Duodenal mucosa (tissue), 2 donors: ENCODE measurements at regions not wholly inside any gene's neighbourhood (a gene's known extent, or its start where the extent isn't known, plus 50 kb on each side); places are given as distances from the start of the nearest gene placed in this dataset.
"Not testable (repeated sequence)": the region's sequence is repeated elsewhere in the genome, so short reads cannot be mapped to it uniquely, and the experiment has no call there.

Source experiments
- H3K27ac ChIP-seq: one replicate; pipeline ENCODE4 v1.7.0; 2013; ENCODE audit warnings: low read depth, low read length
- H3K27me3 ChIP-seq, 2 donors: one replicate each; pipeline ENCODE4 v1.7.0; 2013; ENCODE audit warnings: low read length in 2 of 2, control low read depth in 1 of 2; ENCODE audit not compliant: insufficient read depth in 2 of 2, control insufficient read depth in 1 of 2
- H3K36me3 ChIP-seq, 2 donors: one replicate each; pipeline ENCODE4 v1.7.0; 2013; ENCODE audit warnings: low read length in 2 of 2, control low read depth in 1 of 2; ENCODE audit not compliant: insufficient read depth in 2 of 2, control insufficient read depth in 1 of 2
- H3K4me1 ChIP-seq, 2 donors: one replicate each; pipeline ENCODE4 v1.7.0; 2013; ENCODE audit warnings: low read length in 2 of 2, control low read depth in 1 of 2; ENCODE audit not compliant: insufficient read depth in 2 of 2, control insufficient read depth in 1 of 2
- H3K4me3 ChIP-seq, 2 donors: one replicate each; pipeline ENCODE4 v1.7.0; 2013; ENCODE audit warnings: low read length in 2 of 2, low read depth in 1 of 2
- H3K9ac ChIP-seq, 2 donors: one replicate each; pipeline ENCODE4 v1.7.0; 2013; ENCODE audit warnings: low read length in 2 of 2, low read depth in 1 of 2
- H3K9me3 ChIP-seq, 2 donors: one replicate each; pipeline ENCODE4 v1.7.0; 2013; ENCODE audit warnings: low read length in 2 of 2, control low read depth in 1 of 2; ENCODE audit not compliant: control insufficient read depth in 1 of 2

GRCh38 chr3:139132976-139133375 is 88.3 kb upstream of the PRR23C start:
- no peaks in the 10 kb centered on the region for H3K4me1 ChIP-seq
- no peak overlapping the region for H3K27ac ChIP-seq
- no peak overlapping the region for H3K4me3 ChIP-seq
- no peaks in the 10 kb centered on the region for H3K36me3 ChIP-seq
- no peak overlapping the region for H3K9ac ChIP-seq
- peaks cover 0 to 5% of the 10 kb centered on the region in 2 donors for H3K27me3 ChIP-seq
- no peaks in the 10 kb centered on the region for H3K9me3 ChIP-seq

GRCh38 chr3:139134678-139135372 is 90.1 kb upstream of the PRR23C start:
- Histone ChIP-seq H3K4me3 (no peak overlapping the region), H3K4me1 (no peaks in the 10 kb centered on the region), H3K27ac (no peak overlapping the region), H3K9ac (no peak overlapping the region), H3K9me3 (no peaks in the 10 kb centered on the region), H3K36me3 (no peaks in the 10 kb centered on the region), H3K27me3 (no peaks in the 10 kb centered on the region)

- H3K4me1 ChIP-seq: no peaks in the 10 kb centered on the region
- H3K4me3 ChIP-seq: no peak overlapping the region
- no peaks in the 10 kb centered on the region for H3K27me3 ChIP-seq
- H3K36me3 ChIP-seq: no peaks in the 10 kb centered on the region
- H3K27ac ChIP-seq: no peak overlapping the region
- H3K9ac ChIP-seq: no peak overlapping the region
- H3K9me3 ChIP-seq: no peaks in the 10 kb centered on the region
Measured at GRCh38 chr3:139135657-139136056, 91.0 kb upstream of the PRR23C start.

- Histone ChIP-seq H3K9ac (no peak overlapping the region), H3K4me1 (no peaks in the 10 kb centered on the region), H3K9me3 (no peaks in the 10 kb centered on the region), H3K27ac (no peak overlapping the region), H3K4me3 (no peak overlapping the region), H3K36me3 (no peaks in the 10 kb centered on the region), H3K27me3 (no peaks in the 10 kb centered on the region)
Measured at GRCh38 chr3:139136469-139137202, 91.9 kb upstream of the PRR23C start.

GRCh38 chr3:139140553-139140952 is 95.9 kb upstream of the PRR23C start:
- Histone ChIP-seq H3K9ac (no peak overlapping the region), H3K36me3 (no peaks in the 10 kb centered on the region), H3K4me3 (no peak overlapping the region), H3K27me3 (no peaks in the 10 kb centered on the region), H3K4me1 (no peaks in the 10 kb centered on the region), H3K9me3 (no peaks in the 10 kb centered on the region), H3K27ac (no peak overlapping the region)

GRCh38 chr3:139145980-139146379 is 101.3 kb upstream of the PRR23C start:
- not testable (repeated sequence) for H3K9ac ChIP-seq, H3K27ac ChIP-seq, H3K9me3 ChIP-seq

GRCh38 chr3:139151530-139151929 is 106.8 kb upstream of the PRR23C start:
- Histone ChIP-seq H3K4me3 (no peak overlapping the region), H3K9me3 (peaks cover 0 to 2% of the 10 kb centered on the region in 2 donors), H3K27ac (no peak overlapping the region), H3K4me1 (no peaks in the 10 kb centered on the region), H3K9ac (no peak overlapping the region), H3K27me3 (no peaks in the 10 kb centered on the region), H3K36me3 (no peaks in the 10 kb centered on the region)

More at GRCh38 chr3:139145980-139146379, 101.3 kb upstream of the PRR23C start:
- not testable (repeated sequence) for H3K27me3 ChIP-seq, H3K4me3 ChIP-seq, H3K4me1 ChIP-seq, H3K36me3 ChIP-seq

GRCh38 chr3:139153434-139153833 is 108.7 kb upstream of the PRR23C start:
- not testable (repeated sequence) for H3K27ac ChIP-seq, H3K4me1 ChIP-seq, H3K9me3 ChIP-seq, H3K27me3 ChIP-seq, H3K9ac ChIP-seq, H3K4me3 ChIP-seq, H3K36me3 ChIP-seq

GRCh38 chr3:139157161-139157932 is 112.7 kb upstream of the PRR23C start:
- no peaks in the 10 kb centered on the region for H3K4me1 ChIP-seq
- no peak overlapping the region for H3K27ac ChIP-seq
- H3K9ac ChIP-seq: no peak overlapping the region
- no peaks in the 10 kb centered on the region for H3K9me3 ChIP-seq
- no peak overlapping the region for H3K4me3 ChIP-seq
- H3K36me3 ChIP-seq: no peaks in the 10 kb centered on the region
- H3K27me3 ChIP-seq: no peaks in the 10 kb centered on the region

- H3K4me3 ChIP-seq: no peak overlapping the region
- no peak overlapping the region for H3K9ac ChIP-seq
- H3K36me3 ChIP-seq: no peaks in the 10 kb centered on the region
- no peak overlapping the region for H3K27ac ChIP-seq
- H3K4me1 ChIP-seq: no peaks in the 10 kb centered on the region
- no peaks in the 10 kb centered on the region for H3K27me3 ChIP-seq
- no peaks in the 10 kb centered on the region for H3K9me3 ChIP-seq
Measured at GRCh38 chr3:139159356-139159755, 114.7 kb upstream of the PRR23C start.
